GM19043 (cell line): ENCODE measurements at regions not wholly inside any gene's neighbourhood (a gene's known extent, or its start where the extent isn't known, plus 50 kb on each side); places are given as distances from the start of the nearest gene placed in this dataset.
"Not testable (repeated sequence)": the region's sequence is repeated elsewhere in the genome, so short reads cannot be mapped to it uniquely, and the experiment has no call there.

Experiments used
- ATAC-seq: cut with Tn5 transposase; IDR thresholded peaks from one replicate; pipeline ENCODE4 v1.9.1; 2021; ENCODE audit warnings: low read depth; ENCODE audit not compliant: unreplicated experiment

- no peak for ATAC-seq
These were observed 101.4 kb downstream of the TNFRSF13B start for GRCh38 chr17:16870253-16871245.

- not testable (repeated sequence) for ATAC-seq
These were observed 102.2 kb downstream of the TNFRSF13B start for GRCh38 chr17:16869531-16870252.

GRCh38 chr17:16868616-16869015 is 103.3 kb downstream of the TNFRSF13B start:
- ATAC-seq: not testable (repeated sequence)

- not testable (repeated sequence) for ATAC-seq
These were observed 104.4 kb downstream of the TNFRSF13B start for GRCh38 chr17:16867545-16867944.

GRCh38 chr17:16866841-16867240 is 105.1 kb downstream of the TNFRSF13B start:
- not testable (repeated sequence) for ATAC-seq

GRCh38 chr17:16866436-16866835 is 105.5 kb downstream of the TNFRSF13B start:
- ATAC-seq: no peak

- not testable (repeated sequence) for ATAC-seq
These were observed 106.2 kb downstream of the TNFRSF13B start for GRCh38 chr17:16865704-16866103.

- ATAC-seq: not testable (repeated sequence)
These were observed 106.8 kb downstream of the TNFRSF13B start for GRCh38 chr17:16865077-16865613.

GRCh38 chr17:16864462-16865076 is 107.3 kb downstream of the TNFRSF13B start:
- not testable (repeated sequence) for ATAC-seq

- ATAC-seq: not testable (repeated sequence)
These were observed 110.8 kb downstream of the TNFRSF13B start for GRCh38 chr17:16861152-16861551.

- ATAC-seq: not testable (repeated sequence)
These were observed 111.5 kb downstream of the TNFRSF13B start for GRCh38 chr17:16860467-16860866.

GRCh38 chr17:16859515-16859914 is 112.4 kb downstream of the TNFRSF13B start:
- ATAC-seq: not testable (repeated sequence)

- not testable (repeated sequence) for ATAC-seq
These were observed 114.2 kb downstream of the TNFRSF13B start for GRCh38 chr17:16857746-16858145.

- not testable (repeated sequence) for ATAC-seq
These were observed 115.1 kb downstream of the TNFRSF13B start for GRCh38 chr17:16856846-16857245.

- ATAC-seq: not testable (repeated sequence)
These were observed 115.7 kb downstream of the TNFRSF13B start for GRCh38 chr17:16856171-16856570.

- ATAC-seq: not testable (repeated sequence)
These were observed 117.3 kb downstream of the TNFRSF13B start for GRCh38 chr17:16854636-16855035.

- ATAC-seq: no peak
These were observed 118.1 kb downstream of the TNFRSF13B start for GRCh38 chr17:16853661-16854320.

- not testable (repeated sequence) for ATAC-seq
These were observed 122.1 kb downstream of the TNFRSF13B start for GRCh38 chr17:16849861-16850260.

GRCh38 chr17:16848997-16849396 is 122.9 kb downstream of the TNFRSF13B start:
- not testable (repeated sequence) for ATAC-seq

GRCh38 chr17:16845098-16845497 is 126.8 kb downstream of the TNFRSF13B start:
- ATAC-seq: not testable (repeated sequence)
